IMR-90 (cell line): ENCODE measurements at regions not wholly inside any gene's neighbourhood (a gene's known extent, or its start where the extent isn't known, plus 50 kb on each side); places are given as distances from the start of the nearest gene placed in this dataset.

Source experiments
- ATAC-seq: fragments of 200-7000 bp; cut with Tn5 transposase; 2 replicates; pipeline ENCODE4 v1.9.1; 2020; ENCODE audit warnings: low read depth, mild to moderate bottlenecking, moderate library complexity
- BruUV-seq: library from RNA; stranded (reverse); fragments of 400-500 nt; replicated peaks from 2 replicates; lab custom pipeline; 2021; lab: Mats Ljungman, UMichigan
- CTCF ChIA-PET: fragments of 300-600 bp; formaldehyde crosslinking; extraction: SDS; loops from one replicate; lab custom pipeline; 2021; ENCODE audit warnings: antibody characterized with exemption; lab: Yijun Ruan, JAX
- POLR2A ChIA-PET: fragments of 300-600 bp; sonication (Branson Sonifier 250); formaldehyde crosslinking; loops from one replicate; lab custom pipeline; 2022; ENCODE audit warnings: antibody characterized with exemption; ENCODE audit not compliant: unreplicated experiment; lab: Charles Lee
- DNase-seq: peaks from one replicate; pipeline ENCODE4 v3.0.0; 2013
- H2AFZ ChIP-seq: replicated peaks from 2 replicates; pipeline ENCODE3; 2013; ENCODE audit warnings: low read length, mild to moderate bottlenecking; ENCODE audit not compliant: poor library complexity
- H2AK5ac ChIP-seq: 2 replicates; pipeline ENCODE4 v1.6.1; 2013; ENCODE audit warnings: low read depth, low read length, inconsistent platforms
- H2AK9ac ChIP-seq: replicated peaks from 2 replicates; pipeline ENCODE3; 2013; ENCODE audit warnings: mild to moderate bottlenecking, low read depth, low read length, moderate library complexity; ENCODE audit not compliant: poor library complexity
- H2BK120ac ChIP-seq: 2 replicates; pipeline ENCODE4 v1.6.1; 2013; ENCODE audit warnings: low read depth, low read length, inconsistent platforms
- H2BK15ac ChIP-seq: 3 replicates; pipeline ENCODE4 v1.6.1; 2013; ENCODE audit warnings: low read depth, low read length, inconsistent platforms
- H2BK20ac ChIP-seq: 2 replicates; pipeline ENCODE4 v1.6.1; 2013; ENCODE audit warnings: low read depth, mild to moderate bottlenecking, inconsistent platforms, low read length, moderate library complexity
- H2BK5ac ChIP-seq: 2 replicates; pipeline ENCODE4 v1.6.1; 2013; ENCODE audit warnings: mild to moderate bottlenecking, low read depth, low read length, inconsistent platforms; ENCODE audit not compliant: poor library complexity, severe bottlenecking
- H3K14ac ChIP-seq: replicated peaks from 2 replicates; pipeline ENCODE4 v1.6.1; 2013; ENCODE audit warnings: low read depth, low read length, inconsistent platforms
- H3K18ac ChIP-seq: 2 replicates; pipeline ENCODE4 v1.6.1; 2013; ENCODE audit warnings: low read depth, low read length, control low read depth
- H3K23ac ChIP-seq: 2 replicates; pipeline ENCODE4 v1.6.1; 2013; ENCODE audit warnings: low read depth, low read length, inconsistent platforms
- H3K27ac ChIP-seq: 2 replicates; pipeline ENCODE4 v1.5.1; 2013; ENCODE audit warnings: mild to moderate bottlenecking, control low read depth, low read length; ENCODE audit not compliant: insufficient read depth
- H3K27me3 ChIP-seq: 2 replicates; pipeline ENCODE4 v1.6.1; 2013; ENCODE audit warnings: low read length; ENCODE audit not compliant: control insufficient read depth, insufficient read depth
- H3K36me3 ChIP-seq: 2 replicates; pipeline ENCODE4 v1.6.1; 2013; ENCODE audit warnings: low read length, mixed read lengths; ENCODE audit not compliant: control insufficient read depth, insufficient read depth
- H3K4ac ChIP-seq: 2 replicates; pipeline ENCODE4 v1.6.1; 2013; ENCODE audit warnings: low read depth, low read length, inconsistent platforms
- H3K4me1 ChIP-seq: 2 replicates; pipeline ENCODE4 v1.6.1; 2013; ENCODE audit warnings: low read length, mixed read lengths; ENCODE audit not compliant: control insufficient read depth, insufficient read depth
- H3K4me2 ChIP-seq: 2 replicates; pipeline ENCODE4 v1.6.1; 2013; ENCODE audit warnings: low read depth, mild to moderate bottlenecking, control low read depth, low read length, moderate library complexity
- H3K4me3 ChIP-seq: 2 replicates; pipeline ENCODE4 v1.5.1; 2013; ENCODE audit warnings: low read depth, mild to moderate bottlenecking, control low read depth, low read length, moderate library complexity; ENCODE audit not compliant: insufficient read depth
- H3K56ac ChIP-seq: 2 replicates; pipeline ENCODE4 v1.6.1; 2013; ENCODE audit warnings: low read length, inconsistent platforms; ENCODE audit not compliant: insufficient read depth; ENCODE audit errors: extremely low read depth
- H3K79me1 ChIP-seq, 2 experiments: 2 replicates each; pipeline ENCODE4 v1.6.1; 2013; ENCODE audit warnings: low read length in 2 of 2, inconsistent platforms in 1 of 2, low read depth in 1 of 2
- H3K9ac ChIP-seq: 2 replicates; pipeline ENCODE4 v1.6.1; 2013; ENCODE audit warnings: low read depth, low read length, control low read depth
- H3K9me1 ChIP-seq: 2 replicates; pipeline ENCODE4 v1.6.1; 2013; ENCODE audit warnings: low read length, inconsistent platforms; ENCODE audit not compliant: insufficient read depth
- H3K9me3 ChIP-seq: 2 replicates; pipeline ENCODE4 v1.6.1; 2013; ENCODE audit warnings: low read length; ENCODE audit not compliant: control insufficient read depth, insufficient read depth
- H4K20me1 ChIP-seq: 2 replicates; pipeline ENCODE4 v1.6.1; 2013; ENCODE audit warnings: low read length, inconsistent platforms; ENCODE audit not compliant: insufficient read depth
- H4K5ac ChIP-seq: 2 replicates; pipeline ENCODE4 v1.6.1; 2013; ENCODE audit warnings: mild to moderate bottlenecking, low read depth, low read length, control low read depth
- H4K8ac ChIP-seq, 2 experiments: 2 replicates each; pipeline ENCODE4 v1.6.1; 2013; ENCODE audit warnings: low read depth in 2 of 2, low read length in 2 of 2, control low read depth in 1 of 2, inconsistent platforms in 1 of 2
- H4K91ac ChIP-seq: 2 replicates; pipeline ENCODE4 v1.6.1; 2013; ENCODE audit warnings: low read depth, low read length, inconsistent platforms; ENCODE audit not compliant: insufficient read depth
- BHLHE40 ChIP-seq: fragments of 150-350 bp; IDR thresholded peaks from 2 replicates; pipeline ENCODE4 v1.6.1; 2016; ENCODE audit warnings: mild to moderate bottlenecking, low read depth, low read length
- CEBPB ChIP-seq: IDR thresholded peaks from 2 replicates; pipeline ENCODE4 v1.6.1; 2012; ENCODE audit warnings: low read depth, low read length, improper control_type of control experiment
- CHD1 ChIP-seq: IDR thresholded peaks from 2 replicates; pipeline ENCODE4 v1.6.1; 2012; ENCODE audit warnings: low read depth, low read length, improper control_type of control experiment
- CTCF ChIP-seq: conservative IDR thresholded peaks from 2 replicates; pipeline ENCODE4 v1.5.1; 2012; ENCODE audit warnings: mild to moderate bottlenecking, low read depth, low read length, improper control_type of control experiment
- ELK1 ChIP-seq: fragments of 150-350 bp; IDR thresholded peaks from 2 replicates; pipeline ENCODE4 v1.6.1; 2016; ENCODE audit warnings: low read depth, mild to moderate bottlenecking, low read length, moderate library complexity, borderline replicate concordance
- FOS ChIP-seq: fragments of 150-350 bp; IDR thresholded peaks from 2 replicates; pipeline ENCODE4 v1.6.1; 2016; ENCODE audit warnings: low read depth, low read length
- MAZ ChIP-seq: IDR thresholded peaks from 2 replicates; pipeline ENCODE4 v1.6.1; 2012; ENCODE audit warnings: low read depth, mild to moderate bottlenecking, low read length, improper control_type of control experiment, moderate library complexity, borderline replicate concordance
- MXI1 ChIP-seq: IDR thresholded peaks from 2 replicates; pipeline ENCODE4 v1.6.1; 2012; ENCODE audit warnings: low read depth, mild to moderate bottlenecking, low read length, moderate library complexity, borderline replicate concordance
- NFE2L2 ChIP-seq: fragments of 150-350 bp; IDR thresholded peaks from 2 replicates; pipeline ENCODE4 v1.6.1; 2016; ENCODE audit warnings: low read depth, mild to moderate bottlenecking, low read length
- POLR2A ChIP-seq: IDR thresholded peaks from 2 replicates; pipeline ENCODE4 v1.6.1; 2012; ENCODE audit warnings: mild to moderate bottlenecking, low read depth, low read length
- RAD21 ChIP-seq: IDR thresholded peaks from 2 replicates; pipeline ENCODE4 v1.6.1; 2012; ENCODE audit warnings: low read length, improper control_type of control experiment
- RCOR1 ChIP-seq: IDR thresholded peaks from 2 replicates; pipeline ENCODE4 v1.6.1; 2012; ENCODE audit warnings: mild to moderate bottlenecking, low read length, improper control_type of control experiment; ENCODE audit not compliant: insufficient replicate concordance
- RFX5 ChIP-seq: IDR thresholded peaks from 2 replicates; pipeline ENCODE4 v1.8.0; 2012; ENCODE audit warnings: low read depth, mild to moderate bottlenecking, low read length, moderate library complexity
- SMC3 ChIP-seq: fragments of 150-350 bp; IDR thresholded peaks from 2 replicates; pipeline ENCODE4 v1.6.1; 2016; ENCODE audit warnings: low read depth, mild to moderate bottlenecking, antibody characterized with exemption, low read length, moderate library complexity
- USF2 ChIP-seq: fragments of 150-350 bp; IDR thresholded peaks from 2 replicates; pipeline ENCODE4 v1.6.1; 2017; ENCODE audit warnings: mild to moderate bottlenecking, antibody characterized with exemption, low read length, low read depth
- WGBS, 2 experiments: methylation state at CpG; one replicate each; pipeline versions ENCODE4 v1.1.5 to v1.1.7; 2013; ENCODE audit warnings: missing lambda C conversion rate in 2 of 2; ENCODE audit not compliant: insufficient read length in 1 of 2; ENCODE audit errors: extremely low coverage in 2 of 2; 5-methylcytosine and 5-hydroxymethylcytosine counted together
- dilution Hi-C: fragments of 300-500 bp; cut with HindIII; formaldehyde crosslinking; loops from one replicate; pipeline ENCODE4 v1.14.3; 2018; ENCODE audit warnings: low sequenced_read_pairs; ENCODE audit not compliant: unreplicated experiment
- in situ Hi-C: fragments of 300-500 bp; cut with MboI; formaldehyde crosslinking; loops from 3 replicates; pipeline ENCODE4 v1.14.3; 2019; ENCODE audit warnings: low sequenced_read_pairs, inconsistent platforms, mixed read lengths
- intact Hi-C: fragments of 100-400 bp; cut with micrococcal nuclease; formaldehyde crosslinking; loops from 2 replicates; pipeline ENCODE4 v1.10.0; 2022

- H4K91ac ChIP-seq, result no peak overlapping the region
- no peaks in the 10 kb centered on the region for H3K36me3 ChIP-seq
- no peak overlapping the region for H3K4me3 ChIP-seq
- no peak overlapping the region for H3K4me2 ChIP-seq
- H2AK5ac ChIP-seq, result no peak overlapping the region
- no peak for TF ChIP-seq MXI1
- no peak for TF ChIP-seq BHLHE40
- TF ChIP-seq SMC3, result no peak
- no peak for TF ChIP-seq RCOR1
- TF ChIP-seq CEBPB, result no peak
- no peak for TF ChIP-seq NFE2L2
- TF ChIP-seq FOS, result no peak
- TF ChIP-seq RFX5, result no peak
- TF ChIP-seq ELK1, result no peak
- no peak for TF ChIP-seq CHD1
- no peak for TF ChIP-seq MAZ
- no peak for TF ChIP-seq CTCF
- TF ChIP-seq POLR2A, result no peak
- TF ChIP-seq USF2, result no peak
- TF ChIP-seq RAD21, result no peak
- no peak overlapping the region for H3K4ac ChIP-seq
- H3K18ac ChIP-seq, result no peak overlapping the region
- ChIA-PET POLR2A (no interaction called here), CTCF (no interaction called here)
- no peaks in the 10 kb centered on the region for H3K4me1 ChIP-seq
- no TSS peak for BruUV-seq
- no peaks in the 10 kb centered on the region for H3K9me1 ChIP-seq
- H4K8ac ChIP-seq, result no peak overlapping the region
- intact Hi-C loops (no loop called here), dilution Hi-C loops (no loop called here), in situ Hi-C loops (no loop called here)
- H3K56ac ChIP-seq, result no peak overlapping the region
- no peaks in the 10 kb centered on the region for H4K20me1 ChIP-seq
- no peak overlapping the region for H2AFZ ChIP-seq
- ATAC-seq (no peak), DNase-seq (no peak)
- H2BK20ac ChIP-seq, result no peak overlapping the region
- H3K23ac ChIP-seq, result no peak overlapping the region
- peaks cover 4% of the 10 kb centered on the region; the same call in 1 of the 2 replicates for H3K9me3 ChIP-seq
- H2BK120ac ChIP-seq, result no peak overlapping the region
- H3K27me3 ChIP-seq, result no peaks in the 10 kb centered on the region
- no peak overlapping the region for H2BK15ac ChIP-seq
- no CpG with 5 or more reads among the region's 4 CpGs for WGBS, 2 experiments
- no peak overlapping the region for H4K5ac ChIP-seq
- H2BK5ac ChIP-seq, result no peak overlapping the region
- no peak overlapping the region for H2AK9ac ChIP-seq
- no peak overlapping the region for H3K14ac ChIP-seq
- no peak overlapping the region for H3K27ac ChIP-seq
- no peak overlapping the region for H3K9ac ChIP-seq
- H3K79me1 ChIP-seq, result no peaks in the 10 kb centered on the region
Measured at GRCh38 chr2:5454051-5454390, 238.2 kb upstream of the SOX11 start.
